GM23338 (cell line): ENCODE measurements at regions not wholly inside any gene's neighbourhood (a gene's known extent, or its start where the extent isn't known, plus 50 kb on each side); places are given as distances from the start of the nearest gene placed in this dataset.

Experiments
- ATAC-seq: fragments of 200-7000 bp; cut with Tn5 transposase; 3 replicates; pipeline ENCODE4 v1.9.1; 2020
- DNase-seq: peaks from one replicate; pipeline ENCODE4 v3.0.0-alpha.2; 2015; ENCODE audit warnings: low spot score
- H2AFZ ChIP-seq: fragments of 200-600 bp; sonication (generic); 2 replicates; pipeline ENCODE4 v1.8.0; 2016; ENCODE audit warnings: antibody characterized with exemption, mild to moderate bottlenecking, moderate library complexity
- H3F3A ChIP-seq: fragments of 200-600 bp; sonication (generic); replicated peaks from 2 replicates; pipeline ENCODE4 v1.8.0; 2017; ENCODE audit warnings: antibody characterized with exemption, mixed run types, low read depth
- H3K27ac ChIP-seq: fragments of 200-600 bp; sonication (generic); 2 replicates; pipeline ENCODE4 v1.6.1; 2016; ENCODE audit warnings: low read depth
- H3K27me3 ChIP-seq: fragments of 200-600 bp; sonication (generic); 2 replicates; pipeline ENCODE4 v1.8.0; 2016; ENCODE audit warnings: mild to moderate bottlenecking, mixed run types, moderate library complexity; ENCODE audit not compliant: insufficient read depth
- H3K36me3 ChIP-seq: fragments of 200-600 bp; sonication (generic); 2 replicates; pipeline ENCODE4 v1.8.0; 2016; ENCODE audit warnings: mild to moderate bottlenecking; ENCODE audit not compliant: insufficient read depth
- H3K4me1 ChIP-seq: fragments of 200-600 bp; sonication (generic); 2 replicates; pipeline ENCODE4 v1.8.0; 2016; ENCODE audit warnings: mild to moderate bottlenecking, moderate library complexity; ENCODE audit not compliant: insufficient read depth
- H3K4me2 ChIP-seq: fragments of 200-600 bp; sonication (generic); 2 replicates; pipeline ENCODE4 v1.7.1; 2017; ENCODE audit warnings: mixed run types
- H3K4me3 ChIP-seq: fragments of 200-600 bp; sonication (generic); 2 replicates; pipeline ENCODE4 v1.6.1; 2016; ENCODE audit warnings: mixed run types
- H3K79me2 ChIP-seq: fragments of 200-600 bp; sonication (generic); replicated peaks from 2 replicates; pipeline ENCODE4 v1.8.0; 2017; ENCODE audit warnings: mild to moderate bottlenecking; ENCODE audit not compliant: insufficient read depth
- H3K9me2 ChIP-seq: fragments of 200-600 bp; sonication (generic); 2 replicates; pipeline ENCODE4 v1.8.0; 2017; ENCODE audit not compliant: insufficient read depth
- H4K20me1 ChIP-seq: fragments of 200-600 bp; sonication (generic); replicated peaks from 2 replicates; pipeline ENCODE4 v1.8.0; 2017; ENCODE audit warnings: mild to moderate bottlenecking; ENCODE audit not compliant: insufficient read depth
- H3K27ac Mint-ChIP-seq: 2 replicates; pipeline ENCODE4 v1.8.0; 2020; ENCODE audit warnings: inconsistent platforms, mild to moderate bottlenecking, moderate library complexity, mixed read lengths
- H3K27me3 Mint-ChIP-seq: 3 replicates; pipeline ENCODE4 v1.8.0; 2022; ENCODE audit warnings: low read depth, mild to moderate bottlenecking, moderate library complexity, mixed read lengths, inconsistent platforms; ENCODE audit not compliant: insufficient read depth, poor library complexity
- H3K36me3 Mint-ChIP-seq: 3 replicates; pipeline ENCODE4 v1.8.0; 2021; ENCODE audit warnings: low read depth, mild to moderate bottlenecking, inconsistent platforms, moderate library complexity, mixed read lengths
- H3K4me1 Mint-ChIP-seq: 3 replicates; pipeline ENCODE4 v1.8.0; 2020; ENCODE audit warnings: mild to moderate bottlenecking, inconsistent platforms, mixed read lengths
- H3K4me3 Mint-ChIP-seq: 3 replicates; pipeline ENCODE4 v1.8.0; 2021; ENCODE audit warnings: moderate library complexity, mild to moderate bottlenecking, inconsistent platforms, mixed read lengths
- H3K9me3 Mint-ChIP-seq: 3 replicates; pipeline ENCODE4 v1.8.0; 2020; ENCODE audit warnings: moderate library complexity, mild to moderate bottlenecking, inconsistent platforms, mixed read lengths
- CREB1 ChIP-seq: fragments of 250-450 bp; sonication (Bioruptor Pico); IDR thresholded peaks from 2 replicates; pipeline ENCODE4 v1.5.0; 2020; ENCODE audit warnings: low read depth, mild to moderate bottlenecking, moderate library complexity
- CTCF ChIP-seq, 2 experiments: fragments of 200-600 bp in 1 of 2; sonication (generic) in 1 of 2; conservative IDR thresholded peaks; 2 replicates each; pipeline versions ENCODE4 v1.5.1 to v1.6.1; 2016 to 2017; ENCODE audit warnings: antibody characterized with exemption in 2 of 2, low read depth in 2 of 2, mild to moderate bottlenecking in 2 of 2, moderate library complexity in 1 of 2
- ETS1 ChIP-seq: IDR thresholded peaks from 2 replicates; pipeline ENCODE4 v1.6.1; 2016; ENCODE audit warnings: antibody characterized with exemption
- EZH2 ChIP-seq: fragments of 200-600 bp; sonication (generic); IDR thresholded peaks from one replicate; pipeline ENCODE4 v1.8.0; 2017; ENCODE audit warnings: antibody characterized with exemption, mild to moderate bottlenecking, low read depth; ENCODE audit not compliant: unreplicated experiment
- EZH2phosphoT487 ChIP-seq: fragments of 200-600 bp; sonication (generic); IDR thresholded peaks from one replicate; pipeline ENCODE4 v1.8.1; 2018; ENCODE audit warnings: antibody characterized with exemption; ENCODE audit not compliant: unreplicated experiment
- JUNB ChIP-seq: IDR thresholded peaks from one replicate; pipeline ENCODE4 v1.6.1; 2016; ENCODE audit warnings: antibody characterized with exemption; ENCODE audit not compliant: unreplicated experiment
- NANOG ChIP-seq: IDR thresholded peaks from 2 replicates; pipeline ENCODE4 v1.6.1; 2016; ENCODE audit warnings: antibody characterized with exemption, borderline replicate concordance
- POLR2AphosphoS5 ChIP-seq: IDR thresholded peaks from 2 replicates; pipeline ENCODE4 v1.6.1; 2016; ENCODE audit warnings: antibody characterized with exemption, low read depth
- REST ChIP-seq: IDR thresholded peaks from one replicate; pipeline ENCODE4 v1.6.1; 2018; ENCODE audit warnings: antibody characterized with exemption; ENCODE audit not compliant: unreplicated experiment
- STAT1 ChIP-seq: IDR thresholded peaks from one replicate; pipeline ENCODE4 v1.6.1; 2016; ENCODE audit warnings: antibody characterized with exemption; ENCODE audit not compliant: unreplicated experiment
- ZNF114 ChIP-seq: fragments of 250-450 bp; sonication (Bioruptor Pico); IDR thresholded peaks from 2 replicates; pipeline ENCODE4 v1.5.0; 2020; ENCODE audit warnings: mild to moderate bottlenecking, moderate library complexity
- ZNF331 ChIP-seq: fragments of 250-450 bp; sonication (Bioruptor Pico); IDR thresholded peaks from 2 replicates; pipeline ENCODE4 v1.5.0; 2020; ENCODE audit warnings: low read depth, mild to moderate bottlenecking, moderate library complexity

- Mint-ChIP-seq H3K9me3 (peaks cover 4% of the 10 kb centered on the region; the same call in 1 of the 3 replicates), H3K27me3 (no peaks in the 10 kb centered on the region), H3K4me3 (no peak overlapping the region), H3K36me3 (no peaks in the 10 kb centered on the region), H3K4me1 (no peaks in the 10 kb centered on the region), H3K27ac (no peak overlapping the region)
- Histone ChIP-seq H3K27ac (no peak overlapping the region), H3K4me1 (no peaks in the 10 kb centered on the region), H3K27me3 (no peaks in the 10 kb centered on the region), H3K36me3 (no peaks in the 10 kb centered on the region), H3F3A (no peaks in the 10 kb centered on the region), H4K20me1 (no peaks in the 10 kb centered on the region), H3K4me3 (no peak overlapping the region), H2AFZ (no peak overlapping the region), H3K4me2 (no peak overlapping the region), H3K9me2 (no peaks in the 10 kb centered on the region), H3K79me2 (no peaks in the 10 kb centered on the region)
- DNase-seq, result peak; percentile 52
- TF ChIP-seq JUNB (no peak), CTCF (conservative IDR thresholded peaks at IDR 0.05; ENCODE audit: low read depth in 2 of 2) (peak; percentile 56 to 68), NANOG (no peak)
- ATAC-seq, result peak; percentile 83
Observed at GRCh38 chr1:96872757-96873156, 151.2 kb downstream of the PTBP2 start.

- no peak overlapping the region for H3K27ac ChIP-seq
- no peaks in the 10 kb centered on the region for H3K36me3 Mint-ChIP-seq
- H3K27me3 Mint-ChIP-seq, result peaks cover 2% of the 10 kb centered on the region
- H3K9me3 Mint-ChIP-seq, result no peaks in the 10 kb centered on the region
- no peaks in the 10 kb centered on the region for H4K20me1 ChIP-seq
- H3K4me2 ChIP-seq, result no peak overlapping the region
- H3K4me3 ChIP-seq, result no peak overlapping the region
- H3K79me2 ChIP-seq, result no peaks in the 10 kb centered on the region
- H3K27me3 ChIP-seq, result no peaks in the 10 kb centered on the region
- no peak overlapping the region for H3K4me3 Mint-ChIP-seq
- DNase-seq (no peak), ATAC-seq (no peak)
- no peaks in the 10 kb centered on the region for H3K9me2 ChIP-seq
- no peaks in the 10 kb centered on the region for H3F3A ChIP-seq
- H2AFZ ChIP-seq, result no peak overlapping the region
- no peaks in the 10 kb centered on the region for H3K4me1 ChIP-seq
- no peaks in the 10 kb centered on the region for H3K36me3 ChIP-seq
- H3K27ac Mint-ChIP-seq, result no peak overlapping the region
- peaks cover 3% of the 10 kb centered on the region; the same call in 1 of the 3 replicates for H3K4me1 Mint-ChIP-seq
- TF ChIP-seq CREB1, result no peak
- TF ChIP-seq ZNF114 (CRISPR knock-in tag), result no peak
- no peak for TF ChIP-seq NANOG
- no peak for TF ChIP-seq REST
- no peak for TF ChIP-seq ZNF331 (CRISPR knock-in tag)
- no peak for TF ChIP-seq POLR2AphosphoS5
- no peak for TF ChIP-seq STAT1
- TF ChIP-seq EZH2, result no peak
- no peak for TF ChIP-seq CTCF (conservative IDR thresholded peaks at IDR 0.05; ENCODE audit: low read depth in 2 of 2)
- TF ChIP-seq EZH2phosphoT487, result no peak
- no peak for TF ChIP-seq JUNB
- no peak for TF ChIP-seq ETS1
Observed at GRCh38 chr1:96878640-96879039, 157.1 kb downstream of the PTBP2 start.
